ENCODE measurements at regions not wholly inside any gene's neighbourhood (a gene's known extent, or its start where the extent isn't known, plus 50 kb on each side); places are given as distances from the start of the nearest gene placed in this dataset.

- TF ChIP-seq ZC3H10 (CRISPR knock-in tag; IDR thresholded peaks at IDR 0.05): no peak
- TF ChIP-seq, protein P1, sequence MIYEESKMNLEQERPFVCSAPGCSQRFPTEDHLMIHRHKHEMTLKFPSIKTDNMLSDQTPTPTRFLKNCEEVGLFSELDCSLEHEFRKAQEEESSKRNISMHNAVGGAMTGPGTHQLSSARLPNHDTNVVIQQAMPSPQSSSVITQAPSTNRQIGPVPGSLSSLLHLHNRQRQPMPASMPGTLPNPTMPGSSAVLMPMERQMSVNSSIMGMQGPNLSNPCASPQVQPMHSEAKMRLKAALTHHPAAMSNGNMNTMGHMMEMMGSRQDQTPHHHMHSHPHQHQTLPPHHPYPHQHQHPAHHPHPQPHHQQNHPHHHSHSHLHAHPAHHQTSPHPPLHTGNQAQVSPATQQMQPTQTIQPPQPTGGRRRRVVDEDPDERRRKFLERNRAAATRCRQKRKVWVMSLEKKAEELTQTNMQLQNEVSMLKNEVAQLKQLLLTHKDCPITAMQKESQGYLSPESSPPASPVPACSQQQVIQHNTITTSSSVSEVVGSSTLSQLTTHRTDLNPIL (CRISPR knock-in tag; IDR thresholded peaks at IDR 0.05; ENCODE audit: low read depth): no peak
- no peak for TF ChIP-seq ARNTL (CRISPR knock-in tag; IDR thresholded peaks at IDR 0.05; ENCODE audit: borderline replicate concordance, low read depth)
- no peak for TF ChIP-seq CSRNP3 (CRISPR knock-in tag; IDR thresholded peaks at IDR 0.05)
- TF ChIP-seq BACH2 (CRISPR knock-in tag; IDR thresholded peaks at IDR 0.05; ENCODE audit: borderline replicate concordance): no peak
Measured at GRCh38 chr11:134725716-134726639, 313.9 kb upstream of the B3GAT1 start.
